CD4-positive, alpha-beta T cell treated with Interleukin-6 for 4 hours (primary cell): ENCODE measurements at regions not wholly inside any gene's neighbourhood (a gene's known extent, or its start where the extent isn't known, plus 50 kb on each side); places are given as distances from the start of the nearest gene placed in this dataset.

Experiments used
- DNase-seq: peaks from one replicate; pipeline ENCODE4 v3.0.0-alpha.2; 2020; ENCODE audit warnings: mixed read lengths

DNA sequence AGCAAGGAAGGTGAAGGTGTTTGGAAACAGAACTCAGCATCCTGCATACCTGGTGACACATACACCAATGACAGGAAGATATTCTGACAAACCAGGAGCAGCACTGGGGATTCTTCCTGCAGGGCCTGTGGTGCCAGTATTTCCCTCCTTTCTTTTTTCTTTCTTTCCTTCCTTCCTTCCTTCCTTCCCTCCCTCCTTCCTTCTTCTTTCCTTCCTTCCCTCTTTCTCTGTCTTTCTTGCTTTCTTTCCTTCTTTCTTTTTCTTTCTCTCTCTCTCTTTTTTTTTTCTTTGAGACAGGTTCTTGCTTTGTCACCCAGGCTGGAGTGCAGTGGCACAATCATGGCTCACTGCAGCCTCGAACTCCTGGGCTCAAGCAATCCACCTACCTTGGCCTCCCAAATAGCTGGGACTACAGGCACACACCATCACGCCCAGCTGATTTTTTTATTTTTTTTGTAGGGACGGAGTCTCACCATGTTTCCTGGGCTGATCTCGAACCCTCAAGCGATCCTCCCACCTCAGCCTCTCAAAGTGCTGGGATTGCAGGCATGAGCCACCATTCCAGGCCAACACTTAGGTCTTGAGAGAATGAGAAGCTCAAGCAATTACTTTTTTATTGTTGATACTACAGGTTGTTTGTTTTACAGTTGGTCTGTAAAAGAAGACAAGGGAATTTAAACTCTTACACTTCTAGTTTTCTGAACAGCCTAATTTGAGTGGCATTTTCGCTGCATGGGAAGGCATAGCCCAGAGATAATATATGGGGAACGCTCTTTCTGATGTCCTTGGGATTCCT lies 54.7 kb upstream of the GATA6 start:
- DNase-seq: no peak

DNA sequence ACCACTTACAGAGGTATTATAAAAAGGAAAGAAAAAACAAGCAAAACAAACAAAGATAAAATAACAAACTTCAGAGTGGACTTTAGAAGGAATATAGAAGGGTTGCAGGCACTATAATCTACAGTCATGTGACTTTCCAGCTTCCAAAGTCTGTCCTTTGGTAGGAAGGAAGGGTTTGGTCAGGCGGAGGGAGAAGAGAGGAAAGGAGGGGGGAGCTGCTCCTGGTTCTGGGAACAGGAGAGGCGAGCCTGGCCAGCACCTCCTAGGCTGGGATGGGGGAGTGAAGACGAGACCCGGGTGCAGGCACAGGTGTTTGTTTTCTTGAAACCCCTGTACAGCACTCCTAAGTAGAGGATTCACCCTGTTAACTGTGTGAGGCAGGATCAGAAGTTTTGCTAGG lies 53.8 kb upstream of the GATA6 start:
- DNase-seq: no peak
